GM21576 (cell line): ENCODE measurements at regions not wholly inside any gene's neighbourhood (a gene's known extent, or its start where the extent isn't known, plus 50 kb on each side); places are given as distances from the start of the nearest gene placed in this dataset.

ENCODE experiments used
- ATAC-seq: cut with Tn5 transposase; IDR thresholded peaks from one replicate; pipeline ENCODE4 v1.9.1; 2021; ENCODE audit warnings: mild to moderate bottlenecking, moderate library complexity; ENCODE audit not compliant: unreplicated experiment

- ATAC-seq = no peak
Measured at GRCh38 chr2:126990200-126990599, 91.5 kb downstream of the TEX51 start.

DNA sequence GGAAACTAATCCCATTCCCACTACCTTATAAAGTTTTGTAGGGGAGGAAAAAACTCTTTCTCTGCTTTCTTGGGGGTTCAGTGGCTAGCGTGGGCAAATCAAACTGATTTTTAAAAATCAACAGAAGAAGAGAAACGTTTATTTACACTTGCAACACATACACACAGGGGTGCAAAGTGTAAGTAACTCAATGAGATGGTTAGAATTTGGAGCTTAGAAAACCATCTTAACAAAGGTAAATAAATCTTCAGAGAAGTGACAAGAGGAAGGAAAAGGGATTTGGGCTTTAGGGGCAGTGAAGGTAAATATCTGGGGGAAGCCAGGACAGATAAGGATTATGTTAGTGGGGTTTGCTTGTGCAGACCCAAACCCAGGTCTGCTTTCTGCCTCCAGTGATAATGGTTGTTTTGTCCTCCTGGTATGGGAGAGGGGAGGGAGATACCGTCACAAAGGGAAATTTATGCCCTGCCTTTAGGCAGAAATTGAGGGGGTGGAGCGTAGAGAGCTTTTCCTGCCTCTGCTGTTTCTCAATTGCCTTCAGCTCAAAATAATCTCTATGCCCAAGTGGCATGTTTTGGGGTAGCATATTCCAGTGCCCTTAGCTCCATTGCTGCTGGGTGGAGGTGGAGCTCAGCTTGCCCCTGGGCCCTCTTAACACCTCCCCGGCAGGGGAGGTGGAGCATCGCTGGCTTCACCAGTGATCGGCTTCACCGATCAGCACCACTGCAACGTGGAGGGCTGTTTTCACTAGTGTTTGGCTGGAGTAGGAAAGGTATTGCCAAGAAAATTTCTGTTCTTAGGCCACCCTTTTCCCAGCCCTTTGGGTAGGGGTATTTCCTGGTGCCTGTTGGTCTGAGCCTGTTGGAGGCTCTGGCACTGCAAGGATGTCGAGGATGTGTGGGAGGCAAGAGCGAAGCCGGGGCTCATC, 92.2 kb downstream of the TEX51 start:
- no peak for ATAC-seq

GRCh38 chr2:126994340-126994777, 95.7 kb downstream of the TEX51 start:
- no peak for ATAC-seq

- no peak for ATAC-seq
Measured at GRCh38 chr2:126995621-126996377, 97.1 kb downstream of the TEX51 start.

GRCh38 chr2:126996378-126996699, 97.6 kb downstream of the TEX51 start:
- ATAC-seq = no peak
